ENCODE measurements at regions not wholly inside any gene's neighbourhood (a gene's known extent, or its start where the extent isn't known, plus 50 kb on each side); places are given as distances from the start of the nearest gene placed in this dataset.

DNA sequence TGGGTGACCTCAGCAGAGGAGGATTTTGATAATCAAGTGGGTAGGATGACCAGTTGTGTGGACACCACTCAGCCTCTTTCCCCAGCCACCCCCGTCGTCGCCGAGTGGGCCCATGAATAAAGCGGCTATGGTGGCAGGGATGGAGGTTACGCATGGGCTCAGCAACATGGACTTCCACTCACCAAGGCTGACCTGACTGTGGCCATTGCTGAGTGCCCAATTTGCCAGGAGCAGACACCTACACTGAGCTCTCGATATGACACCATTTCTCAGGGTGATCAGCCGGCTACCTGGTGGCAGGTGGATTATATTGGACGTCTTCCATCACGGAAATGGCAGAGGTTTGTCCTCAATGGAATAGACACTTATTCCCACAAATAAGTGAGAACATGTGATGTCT is 361.3 kb downstream of the KLHL4 start:
- Histone ChIP-seq H3K9me3 (ENCODE audit: low read depth) (no peaks in the 10 kb centered on the region), H3K4me1 (ENCODE audit: insufficient read depth) (no peaks in the 10 kb centered on the region), H3K27me3 (no peaks in the 10 kb centered on the region), H3K36me3 (replicated peaks; ENCODE audit: insufficient read depth, low read depth) (no peaks in the 10 kb centered on the region), H2AFZ (no peak overlapping the region), H4K20me1 (ENCODE audit: insufficient read depth, poor library complexity, severe bottlenecking) (no peaks in the 10 kb centered on the region), H3K79me2 (no peaks in the 10 kb centered on the region), H3K4me3 (no peak overlapping the region), H3K9me2 (replicated peaks; ENCODE audit: insufficient read depth) (no peaks in the 10 kb centered on the region), H3K4me2 (no peak overlapping the region), H3K27ac (no peak overlapping the region)
- no peak for TF ChIP-seq EZH2 (IDR thresholded peaks at IDR 0.05; ENCODE audit: borderline replicate concordance)
- TF ChIP-seq, protein P1, sequence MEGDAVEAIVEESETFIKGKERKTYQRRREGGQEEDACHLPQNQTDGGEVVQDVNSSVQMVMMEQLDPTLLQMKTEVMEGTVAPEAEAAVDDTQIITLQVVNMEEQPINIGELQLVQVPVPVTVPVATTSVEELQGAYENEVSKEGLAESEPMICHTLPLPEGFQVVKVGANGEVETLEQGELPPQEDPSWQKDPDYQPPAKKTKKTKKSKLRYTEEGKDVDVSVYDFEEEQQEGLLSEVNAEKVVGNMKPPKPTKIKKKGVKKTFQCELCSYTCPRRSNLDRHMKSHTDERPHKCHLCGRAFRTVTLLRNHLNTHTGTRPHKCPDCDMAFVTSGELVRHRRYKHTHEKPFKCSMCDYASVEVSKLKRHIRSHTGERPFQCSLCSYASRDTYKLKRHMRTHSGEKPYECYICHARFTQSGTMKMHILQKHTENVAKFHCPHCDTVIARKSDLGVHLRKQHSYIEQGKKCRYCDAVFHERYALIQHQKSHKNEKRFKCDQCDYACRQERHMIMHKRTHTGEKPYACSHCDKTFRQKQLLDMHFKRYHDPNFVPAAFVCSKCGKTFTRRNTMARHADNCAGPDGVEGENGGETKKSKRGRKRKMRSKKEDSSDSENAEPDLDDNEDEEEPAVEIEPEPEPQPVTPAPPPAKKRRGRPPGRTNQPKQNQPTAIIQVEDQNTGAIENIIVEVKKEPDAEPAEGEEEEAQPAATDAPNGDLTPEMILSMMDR (IDR thresholded peaks at IDR 0.05; ENCODE audit: poor library complexity), result no peak
- TF ChIP-seq EZH2phosphoT487 (IDR thresholded peaks at IDR 0.05; ENCODE audit: low read depth, severe bottlenecking, unreplicated experiment), result no peak
- WGBS (ENCODE audit: low lambda C conversion rate, missing lambda C conversion rate), result 92% methylated on average over 10 of the region's 10 CpGs
- DNase-seq (ENCODE audit: low spot score), result no peak

GRCh38 chrX:87890437-87890836 is 372.8 kb downstream of the KLHL4 start:
- Histone ChIP-seq H3K36me3 (replicated peaks; ENCODE audit: insufficient read depth, low read depth) (no peaks in the 10 kb centered on the region), H3K27ac (no peak overlapping the region), H3K4me2 (no peak overlapping the region), H3K9me3 (ENCODE audit: low read depth) (no peaks in the 10 kb centered on the region), H4K20me1 (ENCODE audit: insufficient read depth, poor library complexity, severe bottlenecking) (no peaks in the 10 kb centered on the region), H3K9me2 (replicated peaks; ENCODE audit: insufficient read depth) (no peaks in the 10 kb centered on the region), H3K4me3 (no peak overlapping the region), H3K4me1 (ENCODE audit: insufficient read depth) (no peaks in the 10 kb centered on the region), H3K27me3 (no peaks in the 10 kb centered on the region), H2AFZ (no peak overlapping the region), H3K79me2 (no peaks in the 10 kb centered on the region)
- TF ChIP-seq EZH2phosphoT487 (IDR thresholded peaks at IDR 0.05; ENCODE audit: low read depth, severe bottlenecking, unreplicated experiment) (no peak), EZH2 (IDR thresholded peaks at IDR 0.05; ENCODE audit: borderline replicate concordance) (no peak)
- TF ChIP-seq, protein P1 (IDR thresholded peaks at IDR 0.05; ENCODE audit: poor library complexity), result no peak
- no peak for DNase-seq (ENCODE audit: low spot score)

- Histone ChIP-seq H3K4me3 (no peak overlapping the region), H3K79me2 (no peaks in the 10 kb centered on the region), H4K20me1 (ENCODE audit: insufficient read depth, poor library complexity, severe bottlenecking) (no peaks in the 10 kb centered on the region), H3K4me2 (no peak overlapping the region), H2AFZ (no peak overlapping the region), H3K36me3 (replicated peaks; ENCODE audit: insufficient read depth, low read depth) (no peaks in the 10 kb centered on the region), H3K27ac (no peak overlapping the region), H3K27me3 (no peaks in the 10 kb centered on the region), H3K9me2 (replicated peaks; ENCODE audit: insufficient read depth) (no peaks in the 10 kb centered on the region), H3K4me1 (ENCODE audit: insufficient read depth) (no peaks in the 10 kb centered on the region), H3K9me3 (ENCODE audit: low read depth) (no peaks in the 10 kb centered on the region)
- no peak for TF ChIP-seq EZH2phosphoT487 (IDR thresholded peaks at IDR 0.05; ENCODE audit: low read depth, severe bottlenecking, unreplicated experiment)
- TF ChIP-seq, protein P1 (IDR thresholded peaks at IDR 0.05; ENCODE audit: poor library complexity), result no peak
- no peak for TF ChIP-seq EZH2 (IDR thresholded peaks at IDR 0.05; ENCODE audit: borderline replicate concordance)
- 87% methylated on average over 2 of the region's 2 CpGs for WGBS (ENCODE audit: low lambda C conversion rate, missing lambda C conversion rate)
- DNase-seq (ENCODE audit: low spot score), result no peak
These were observed 377.8 kb downstream of the KLHL4 start for GRCh38 chrX:87895421-87895820.

DNA sequence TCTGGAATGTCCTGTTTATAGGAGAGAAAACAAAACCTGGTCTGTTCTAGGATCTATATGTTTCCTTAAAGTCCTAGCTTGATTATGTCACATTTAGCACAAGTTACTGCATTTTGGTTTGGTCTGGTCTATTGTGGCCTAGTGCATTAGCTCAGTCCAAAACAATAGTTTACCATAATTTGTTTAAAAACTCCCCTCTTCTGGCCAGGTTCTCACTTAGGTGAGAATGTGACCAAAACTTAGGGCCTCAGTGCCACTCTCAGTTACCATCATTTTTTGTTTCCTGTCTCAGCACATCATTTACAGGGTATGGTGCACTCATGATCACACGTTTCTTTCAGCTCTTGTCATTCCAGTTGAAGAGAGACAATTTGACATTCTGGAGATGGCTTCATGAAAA is 378.5 kb downstream of the KLHL4 start:
- no peaks in the 10 kb centered on the region for H3K9me3 ChIP-seq (ENCODE audit: low read depth)
- no peak overlapping the region for H2AFZ ChIP-seq
- H3K4me1 ChIP-seq (ENCODE audit: insufficient read depth), result no peaks in the 10 kb centered on the region
- no peak overlapping the region for H3K4me2 ChIP-seq
- H3K4me3 ChIP-seq, result no peak overlapping the region
- H3K79me2 ChIP-seq, result no peaks in the 10 kb centered on the region
- H3K9me2 ChIP-seq (replicated peaks; ENCODE audit: insufficient read depth), result no peaks in the 10 kb centered on the region
- H4K20me1 ChIP-seq (ENCODE audit: insufficient read depth, poor library complexity, severe bottlenecking), result no peaks in the 10 kb centered on the region
- H3K27me3 ChIP-seq, result no peaks in the 10 kb centered on the region
- TF ChIP-seq, protein P1 (IDR thresholded peaks at IDR 0.05; ENCODE audit: poor library complexity), result no peak
- TF ChIP-seq EZH2phosphoT487 (IDR thresholded peaks at IDR 0.05; ENCODE audit: low read depth, severe bottlenecking, unreplicated experiment), result no peak
- no peak for TF ChIP-seq EZH2 (IDR thresholded peaks at IDR 0.05; ENCODE audit: borderline replicate concordance)
- no peak for DNase-seq (ENCODE audit: low spot score)
- H3K36me3 ChIP-seq (replicated peaks; ENCODE audit: insufficient read depth, low read depth), result no peaks in the 10 kb centered on the region
- WGBS (ENCODE audit: low lambda C conversion rate, missing lambda C conversion rate), result 86% methylated on average over 1 of the region's 1 CpG
- no peak overlapping the region for H3K27ac ChIP-seq
